ENCODE measurements at regions not wholly inside any gene's neighbourhood (a gene's known extent, or its start where the extent isn't known, plus 50 kb on each side); places are given as distances from the start of the nearest gene placed in this dataset.

DNA sequence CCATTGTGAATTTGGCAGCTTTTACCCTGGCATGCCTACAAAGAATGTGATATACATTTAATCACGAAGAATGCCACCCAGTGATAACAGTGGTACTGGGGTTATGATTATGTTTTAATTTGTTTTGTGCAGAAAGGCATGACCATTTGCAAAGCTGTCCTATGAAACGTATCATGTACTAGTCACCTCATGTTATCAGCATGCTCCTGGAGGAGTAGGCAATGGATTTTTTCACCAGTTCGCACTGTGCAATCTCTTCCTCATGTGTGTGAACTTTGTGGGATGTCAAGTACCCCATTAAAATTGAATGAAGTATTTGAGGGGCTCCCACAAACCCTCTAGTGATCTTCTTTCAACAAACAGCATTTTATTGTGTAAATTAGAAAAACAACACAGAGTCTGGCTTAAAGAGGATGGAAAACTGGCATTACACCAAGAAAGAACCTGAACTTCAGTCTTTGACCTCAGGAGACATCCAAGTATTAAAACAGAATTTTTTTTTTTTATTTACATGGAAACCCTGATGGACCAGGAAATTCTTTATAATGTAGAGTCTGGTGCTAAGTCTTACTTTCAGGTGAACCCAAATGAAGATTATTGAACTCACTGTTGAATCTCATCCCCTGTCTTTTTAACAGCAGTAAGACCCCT lies 200.6 kb upstream of the PGRMC2 start:
- DNase-seq (ENCODE audit: low read depth in 2 of 2) = no peak

DNA sequence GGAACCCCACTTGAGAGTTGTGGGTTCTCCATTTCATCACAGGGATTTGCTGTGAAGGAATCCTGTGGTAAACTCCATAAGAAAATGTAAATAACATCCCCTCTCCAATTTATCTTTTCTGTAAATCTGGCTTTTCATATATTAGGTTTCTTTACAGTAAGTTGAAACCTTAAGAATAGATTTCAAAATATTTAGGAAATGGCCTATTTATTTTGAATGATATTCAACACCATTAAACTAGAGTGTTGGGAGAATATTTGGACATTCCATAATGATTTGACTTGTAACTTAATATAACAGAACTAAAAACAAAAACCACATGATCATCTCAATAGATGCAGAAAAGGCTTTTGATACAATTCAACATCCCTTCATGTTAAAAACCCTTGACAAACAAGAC lies 197.3 kb upstream of the PGRMC2 start:
- DNase-seq (ENCODE audit: low read depth in 2 of 2) = no peak

DNA sequence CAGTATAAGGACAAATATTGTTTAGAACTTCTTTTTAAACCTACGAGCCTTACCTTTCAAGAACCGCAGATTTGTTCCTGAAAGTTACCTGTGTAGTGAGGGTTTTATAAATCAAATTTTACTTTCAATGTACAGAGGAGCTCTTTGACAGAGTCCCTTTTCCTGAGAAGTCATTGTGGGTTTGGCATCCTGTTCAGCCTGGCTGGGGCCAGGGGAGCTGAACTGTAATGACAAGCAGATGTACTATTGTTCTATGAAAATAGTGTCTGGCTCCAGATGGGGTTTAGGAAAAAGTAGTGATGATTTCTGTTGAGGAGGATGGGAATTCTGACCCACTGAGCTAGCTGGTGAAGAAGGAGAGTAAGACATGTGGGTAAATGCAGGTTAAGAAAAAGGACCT lies 196.2 kb upstream of the PGRMC2 start:
- DNase-seq (ENCODE audit: low read depth in 2 of 2) = peak; percentile 69 to 79

DNA sequence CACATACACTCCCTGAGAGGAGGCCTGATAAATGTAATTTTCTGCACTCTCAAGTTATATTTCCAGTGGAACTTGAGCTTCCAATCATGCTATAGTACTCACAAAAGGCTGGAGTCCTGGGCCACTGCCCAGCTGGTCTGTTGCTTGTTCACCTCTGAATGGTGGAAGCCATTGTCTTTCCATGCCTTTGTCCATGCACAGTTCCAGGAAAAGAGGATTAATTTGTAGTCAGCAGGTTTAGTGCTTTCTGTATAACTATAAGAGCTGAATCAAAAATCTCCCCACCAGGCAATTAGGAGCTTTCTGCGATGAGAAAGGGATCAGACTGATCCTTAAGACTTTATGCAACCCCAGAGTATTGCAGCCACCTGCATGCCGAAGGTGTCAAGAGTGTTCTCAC lies 195.4 kb upstream of the PGRMC2 start:
- DNase-seq (ENCODE audit: low read depth in 2 of 2) = peak in 1 of 2 donors; percentile 66

DNA sequence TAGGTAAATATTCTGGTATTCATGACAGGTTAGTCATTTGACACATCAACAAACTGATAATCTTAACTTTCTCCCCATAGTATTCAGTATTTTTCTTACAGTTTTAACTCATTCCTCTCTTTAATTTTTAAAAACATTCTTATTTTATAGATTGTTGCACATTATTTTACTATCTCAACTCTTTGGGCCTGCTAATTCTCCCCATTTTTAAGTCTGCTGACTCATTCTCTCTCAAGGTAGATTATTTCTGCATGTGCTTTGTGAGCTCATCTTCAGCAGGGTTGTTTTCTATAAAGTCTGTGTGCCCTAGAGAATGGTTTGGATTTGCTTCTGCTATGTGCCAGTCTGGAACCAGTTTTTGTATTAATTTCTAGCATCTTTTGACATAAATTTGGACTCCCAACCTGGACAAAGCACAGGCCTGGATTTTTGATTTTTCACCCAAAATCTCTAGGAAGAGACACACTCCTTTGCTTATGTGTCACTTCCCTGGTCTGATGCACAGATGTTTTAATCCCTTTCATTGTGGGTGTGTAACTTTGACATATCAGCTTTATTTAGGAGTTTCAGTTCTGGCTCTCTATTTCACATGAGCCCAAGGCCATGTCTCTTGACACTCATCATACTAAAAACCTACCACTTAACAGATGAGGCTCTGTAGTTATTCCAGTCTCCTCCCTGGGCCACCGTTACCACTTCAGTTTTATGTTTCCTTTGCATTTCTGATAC lies 194.3 kb upstream of the PGRMC2 start:
- no peak for DNase-seq (ENCODE audit: low read depth in 2 of 2)

DNA sequence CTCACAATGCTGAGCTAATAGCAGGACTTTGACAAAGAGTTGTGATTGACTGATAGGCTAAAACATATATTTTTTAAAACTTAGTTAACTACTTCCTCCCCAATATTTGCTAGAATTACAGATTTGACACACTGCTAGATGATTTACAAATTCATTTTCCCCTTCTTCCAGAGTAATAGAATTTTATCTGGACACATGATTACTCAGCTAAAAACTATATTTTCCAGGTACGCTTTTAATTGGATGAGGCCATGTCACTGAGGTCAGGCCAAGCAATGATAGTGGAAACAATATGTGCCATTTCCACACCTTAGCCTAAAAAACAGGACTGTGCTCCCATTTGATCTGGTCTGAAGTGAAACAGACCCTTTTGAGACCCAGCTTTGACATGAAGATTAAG lies 193.3 kb upstream of the PGRMC2 start:
- DNase-seq (ENCODE audit: low read depth in 2 of 2) = no peak

DNA sequence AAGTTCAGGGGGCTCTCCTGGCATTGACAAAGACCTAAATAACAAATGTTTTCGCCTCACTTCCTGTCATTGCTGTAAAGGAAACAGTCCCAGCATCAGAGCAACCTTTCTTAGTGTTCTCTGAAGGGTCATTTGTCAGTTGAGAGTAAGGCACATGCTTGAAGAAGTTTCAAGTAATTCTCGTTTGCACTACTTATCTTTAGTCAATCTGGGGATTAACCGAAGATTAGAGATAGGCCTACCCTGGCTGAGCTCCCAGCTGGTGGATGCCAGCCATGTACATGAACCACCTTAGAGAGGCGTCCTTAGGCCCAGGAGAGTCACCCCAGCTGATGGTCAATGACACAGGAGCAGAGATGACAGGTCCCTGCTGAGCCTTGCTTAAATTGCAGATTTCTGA lies 189.9 kb upstream of the PGRMC2 start:
- DNase-seq (ENCODE audit: low read depth in 2 of 2) = peak in 1 of 2 donors; percentile 31

DNA sequence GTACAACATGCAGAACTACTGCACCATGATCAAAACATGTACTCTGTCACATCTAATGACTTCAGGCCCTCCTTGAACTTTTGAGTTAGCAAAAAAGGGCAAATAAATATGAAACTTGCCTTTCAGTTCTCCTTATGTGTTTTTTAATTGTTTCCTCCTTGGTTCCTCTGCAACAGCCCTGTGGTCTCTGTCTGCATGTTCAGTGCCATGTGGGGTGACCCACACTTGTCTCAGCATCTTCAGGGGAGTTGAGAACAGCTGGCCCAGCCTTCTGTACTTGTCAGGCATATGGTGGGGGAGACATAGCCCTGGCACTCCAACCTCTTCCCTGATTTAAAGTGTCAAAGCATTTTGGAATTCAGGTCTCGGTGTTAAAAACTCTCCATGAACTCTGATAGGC lies 188.0 kb upstream of the PGRMC2 start:
- no peak for DNase-seq (ENCODE audit: low read depth in 2 of 2)

DNA sequence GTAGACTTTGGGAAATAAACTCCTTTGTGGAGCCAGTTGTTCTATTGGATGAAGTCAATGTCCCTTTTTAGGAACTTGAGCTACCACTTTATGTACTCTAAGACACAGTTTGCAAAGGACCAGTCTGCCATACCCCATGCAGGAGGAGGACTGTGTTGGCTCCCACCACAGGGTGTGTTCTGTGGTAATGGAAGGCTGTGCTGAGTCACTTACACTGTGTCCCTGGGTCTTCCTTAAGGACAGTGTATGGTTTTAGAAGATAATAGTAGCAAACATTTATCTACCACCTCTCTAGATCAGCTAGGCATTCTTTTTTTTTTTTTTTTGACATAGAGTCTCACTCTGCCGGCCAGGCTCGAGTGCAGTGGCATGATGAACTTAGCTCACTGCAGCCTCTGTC lies 184.0 kb upstream of the PGRMC2 start:
- no peak for DNase-seq (ENCODE audit: low read depth in 2 of 2)

DNA sequence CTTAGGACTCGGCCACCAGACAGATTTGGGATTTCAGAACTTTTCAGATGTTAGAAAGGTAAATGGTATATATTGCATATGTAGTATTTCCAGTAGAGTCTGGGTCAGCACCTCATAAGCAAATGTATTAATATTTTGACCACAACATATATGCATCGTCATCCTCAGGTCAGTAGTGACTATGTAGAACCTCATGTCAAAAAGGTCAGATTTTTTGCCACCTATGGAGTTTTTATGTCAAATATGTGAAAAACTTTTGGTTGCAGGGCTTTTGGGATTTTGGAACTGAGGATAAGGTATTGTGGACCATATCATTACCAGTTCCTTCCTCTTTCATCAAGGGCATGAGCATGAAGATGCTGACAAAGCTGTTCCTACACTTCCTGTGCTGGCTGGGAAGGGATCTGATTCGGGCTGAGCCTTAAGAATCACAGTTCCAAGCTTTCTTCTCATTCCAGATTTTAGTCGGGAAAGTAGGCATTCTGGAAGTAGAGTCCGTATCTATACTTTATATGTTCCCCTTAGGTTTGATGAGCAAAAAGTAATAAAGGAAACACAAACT lies 183.0 kb upstream of the PGRMC2 start:
- DNase-seq (ENCODE audit: low read depth in 2 of 2) = no peak

DNA sequence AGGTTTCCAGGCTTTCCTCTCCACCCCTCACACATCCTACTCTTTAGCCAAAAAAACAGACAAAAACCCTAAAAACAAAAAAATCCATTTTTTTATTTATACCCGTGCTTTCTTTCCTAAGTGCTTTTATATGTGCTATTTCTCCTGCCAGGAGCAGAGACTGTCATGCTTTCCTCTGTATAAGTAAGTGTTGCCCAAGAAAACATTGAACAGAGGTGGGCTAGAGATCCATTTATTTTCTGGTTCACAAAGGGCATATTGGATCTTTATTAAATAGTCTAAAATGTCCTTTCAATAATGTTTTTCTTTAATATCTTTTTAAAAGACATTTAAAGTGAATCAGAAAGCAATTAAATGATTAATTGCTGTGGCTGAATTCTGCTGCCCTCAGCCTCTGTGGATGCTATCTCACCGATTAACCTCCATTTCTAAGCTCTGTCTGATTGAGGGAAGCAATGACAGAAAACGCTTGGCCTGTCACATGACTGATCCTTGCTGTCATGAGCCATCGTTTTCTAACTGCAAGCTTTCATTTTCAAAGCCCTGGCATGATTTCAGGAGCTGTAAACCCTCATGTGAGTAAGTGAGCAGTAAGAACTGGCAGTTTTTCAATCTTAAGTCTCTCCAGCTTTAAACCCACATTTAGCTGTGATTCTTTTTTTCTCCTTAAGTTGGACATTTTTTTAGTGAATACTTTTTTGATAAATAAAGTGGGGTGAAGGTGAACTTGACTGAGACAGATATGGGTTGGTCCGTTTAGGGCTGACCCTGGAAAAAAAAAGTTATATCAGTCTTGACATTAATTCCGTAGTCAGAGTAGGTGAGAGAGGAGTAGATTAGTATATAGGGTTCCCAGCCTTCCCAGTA lies 180.7 kb upstream of the PGRMC2 start:
- DNase-seq (ENCODE audit: low read depth in 2 of 2) = peak; percentile 87 to 95

DNA sequence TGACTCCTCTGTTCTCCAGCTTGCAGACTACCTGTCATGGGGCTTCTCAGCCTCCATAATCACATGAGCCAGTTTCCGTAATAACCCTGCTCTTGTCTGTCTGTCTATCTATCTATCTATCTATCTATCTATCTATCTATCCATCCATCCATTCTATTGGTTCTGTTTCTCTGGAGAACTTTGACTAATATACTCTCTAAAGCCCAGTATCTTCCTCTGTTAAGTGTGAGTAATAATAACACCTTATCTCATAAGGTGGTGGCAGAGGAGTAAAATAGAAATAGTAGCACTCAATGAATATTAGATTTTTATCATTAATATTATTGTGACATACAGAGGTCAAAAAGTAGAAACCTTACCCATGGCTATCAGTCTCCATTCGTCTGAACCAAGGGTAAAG lies 177.9 kb upstream of the PGRMC2 start:
- DNase-seq (ENCODE audit: low read depth in 2 of 2) = no peak

DNA sequence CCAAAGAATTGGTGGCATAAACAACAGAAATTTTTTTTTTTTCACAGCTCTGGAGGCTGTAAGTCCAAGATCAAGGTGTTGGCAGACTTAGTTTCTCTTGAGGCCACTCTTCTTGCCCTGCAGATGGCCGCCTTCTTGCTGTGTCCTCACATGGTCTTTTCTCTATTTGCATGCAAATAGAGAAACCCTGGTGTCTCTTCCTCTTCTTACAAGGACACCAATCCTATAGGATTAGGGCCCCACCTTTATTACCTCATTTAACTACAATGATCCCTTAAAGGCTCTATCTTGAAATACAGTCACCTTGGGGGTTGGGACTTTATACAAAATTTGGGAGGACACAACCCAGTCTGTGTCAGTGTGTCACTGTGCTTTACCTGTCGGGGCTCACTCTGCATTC lies 175.4 kb upstream of the PGRMC2 start:
- DNase-seq (ENCODE audit: low read depth in 2 of 2) = no peak

DNA sequence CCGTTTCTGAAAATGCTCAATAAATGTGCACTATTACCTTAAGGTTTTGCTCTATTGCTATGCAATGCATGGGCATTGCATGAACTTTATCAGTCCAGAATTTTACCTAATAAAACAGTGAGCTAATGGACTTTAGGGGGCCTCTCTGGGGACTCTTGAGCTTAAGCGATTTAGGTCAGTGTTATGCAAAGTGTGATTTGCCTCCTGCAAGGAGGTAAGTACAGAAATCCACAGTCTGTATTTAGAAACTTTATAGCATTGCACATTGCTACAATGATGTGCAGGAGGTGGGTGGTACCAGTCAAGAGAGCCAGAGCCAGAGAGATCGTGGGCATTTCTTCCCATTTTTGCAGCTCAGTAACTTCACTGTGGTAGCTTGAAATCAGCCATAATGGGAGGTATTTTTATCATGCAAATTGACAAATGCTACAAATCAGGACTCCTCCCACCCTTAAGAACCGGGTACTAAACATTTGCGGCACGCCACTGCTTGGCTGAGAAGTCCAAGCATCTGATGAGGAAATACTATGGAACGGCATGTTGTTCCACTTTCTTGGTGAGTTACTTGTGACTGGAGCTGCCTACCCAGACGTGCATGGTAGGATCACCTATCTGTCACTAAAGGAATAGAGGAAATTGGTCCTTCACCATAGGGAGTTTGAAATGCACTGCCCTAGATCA lies 174.6 kb upstream of the PGRMC2 start:
- no peak for DNase-seq (ENCODE audit: low read depth in 2 of 2)

DNA sequence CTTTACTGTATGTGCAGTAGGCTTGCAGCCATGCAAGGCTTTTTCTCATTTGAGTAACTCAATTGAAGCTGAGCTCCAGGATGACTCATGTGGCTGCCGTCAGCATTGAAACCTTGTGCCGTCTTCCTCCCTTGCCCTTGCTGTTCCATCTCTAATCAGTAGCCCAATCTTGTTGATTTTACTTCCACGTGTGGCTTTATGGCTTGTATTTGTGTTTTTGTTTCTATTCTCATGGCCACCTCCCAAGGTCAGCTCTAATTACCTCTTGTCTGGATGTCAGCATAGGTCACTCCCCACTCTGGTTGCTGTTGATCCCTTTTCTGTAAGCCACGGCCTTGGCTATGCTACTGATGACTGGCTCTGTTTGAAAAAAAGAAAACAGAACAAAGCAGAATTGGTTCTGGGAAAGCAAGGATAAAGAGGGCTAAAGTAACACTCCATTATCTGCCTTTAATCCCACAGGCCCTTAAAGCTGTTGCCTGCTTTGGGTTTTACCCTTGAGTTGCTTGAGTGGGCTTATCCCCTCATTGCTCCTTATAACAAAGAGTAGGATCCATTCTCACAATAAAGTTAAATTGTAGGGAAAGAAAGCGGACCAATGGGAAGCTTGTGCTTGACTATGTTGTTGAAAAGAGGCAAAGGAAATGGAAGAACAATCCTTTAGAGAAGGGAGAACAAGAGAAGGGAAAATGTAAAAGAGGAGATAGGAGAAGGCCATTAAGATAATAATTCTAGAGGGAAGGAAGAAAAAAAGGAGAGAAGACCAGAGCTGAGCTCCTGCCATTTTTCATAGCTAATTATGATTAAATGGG lies 173.9 kb upstream of the PGRMC2 start:
- peak; percentile 83 to 88 for DNase-seq (ENCODE audit: low read depth in 2 of 2)

DNA sequence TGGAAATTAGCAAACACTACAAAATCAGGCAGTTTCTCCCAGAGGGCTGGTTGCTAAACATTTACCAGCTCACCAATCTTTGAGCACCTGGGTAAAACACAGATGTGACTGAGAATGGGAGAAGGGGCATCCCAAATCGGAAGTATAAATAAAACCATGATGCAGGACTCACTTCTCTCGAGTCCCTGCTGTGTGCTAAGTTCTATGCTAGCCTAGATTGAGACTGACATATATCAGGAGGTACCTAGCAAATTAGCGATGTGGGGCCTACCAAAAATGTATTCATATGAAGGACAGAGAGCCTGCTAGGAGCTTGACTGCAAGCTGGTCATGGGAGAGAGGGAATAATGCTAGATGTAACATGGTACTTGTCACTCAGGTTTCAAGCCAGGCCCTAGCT lies 171.9 kb upstream of the PGRMC2 start:
- no peak for DNase-seq (ENCODE audit: low read depth in 2 of 2)

DNA sequence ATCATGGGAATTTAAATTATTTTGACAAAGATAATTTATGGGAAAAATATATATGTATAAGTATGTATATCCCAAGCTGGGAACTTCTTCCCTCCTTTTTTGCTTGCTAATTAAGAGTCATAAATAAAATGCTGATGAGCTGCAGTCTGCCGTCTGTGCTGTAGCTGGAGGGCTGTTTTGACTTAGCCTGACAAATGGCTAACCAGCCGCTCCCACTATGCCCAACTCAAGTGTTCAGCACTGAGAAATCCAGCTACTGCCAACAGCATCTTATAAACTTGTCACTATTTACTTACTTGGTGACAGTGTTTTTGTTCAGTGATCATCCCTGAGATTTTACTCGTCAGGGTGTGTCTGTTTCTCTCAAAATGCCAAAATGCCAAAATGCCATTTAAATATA lies 171.2 kb upstream of the PGRMC2 start:
- no peak for DNase-seq (ENCODE audit: low read depth in 2 of 2)

DNA sequence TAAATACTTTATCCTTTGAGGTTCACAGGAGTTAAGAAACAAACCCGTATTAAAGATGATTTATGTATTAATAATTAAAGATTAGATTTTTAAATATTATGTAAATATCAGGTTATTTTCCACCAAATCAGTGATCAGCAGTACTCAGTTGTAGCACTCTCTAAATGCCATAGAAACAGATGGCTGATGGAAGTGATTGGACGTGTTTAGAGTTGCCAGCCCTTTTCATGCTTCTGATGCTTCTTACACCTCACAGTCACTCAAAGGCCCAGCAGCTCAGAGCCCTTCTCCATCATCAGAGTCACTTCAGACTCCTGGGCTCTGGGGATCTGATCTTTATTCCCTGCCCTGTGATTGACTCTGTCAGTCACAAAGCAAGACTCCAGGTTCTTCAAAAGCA lies 170.1 kb upstream of the PGRMC2 start:
- DNase-seq (ENCODE audit: low read depth in 2 of 2) = no peak

DNA sequence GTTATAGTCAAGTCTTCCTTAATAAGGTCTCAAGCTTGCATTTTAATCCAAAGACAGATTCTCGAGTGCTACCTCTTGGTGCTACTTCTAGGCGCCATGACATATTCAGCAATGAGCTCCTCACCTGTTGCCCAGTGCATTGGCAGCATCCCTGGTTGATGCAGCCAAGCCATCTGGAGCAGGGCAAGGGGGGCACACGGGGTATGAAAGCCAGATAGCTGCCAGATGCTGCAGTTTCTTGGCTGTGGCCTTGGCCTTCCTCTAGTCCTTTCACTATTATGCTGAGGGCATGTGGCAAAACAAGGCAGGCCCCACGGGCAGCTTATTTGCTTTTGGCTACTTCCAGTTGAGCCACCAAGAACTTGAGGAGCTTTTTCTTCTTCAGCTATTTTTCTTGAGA lies 168.6 kb upstream of the PGRMC2 start:
- DNase-seq (ENCODE audit: low read depth in 2 of 2) = no peak

DNA sequence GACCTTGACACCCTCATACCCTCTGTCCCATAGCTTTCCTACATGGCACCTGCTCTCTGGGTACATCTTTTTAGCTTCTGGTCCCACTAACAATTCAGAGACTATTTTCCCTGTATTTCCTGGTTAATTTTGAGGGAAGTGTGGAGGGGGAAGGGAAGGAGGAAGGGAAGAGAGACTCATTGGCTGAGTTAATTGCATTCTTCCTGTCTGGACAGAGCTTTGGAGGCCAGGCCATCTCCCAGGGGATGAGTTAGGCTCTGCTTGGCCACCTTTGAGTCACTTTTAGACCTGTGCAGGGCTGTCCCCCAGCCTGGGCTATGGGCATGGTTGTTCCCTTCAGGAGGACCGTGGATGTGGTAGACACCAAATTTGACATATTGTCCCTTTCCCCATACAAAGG lies 167.9 kb upstream of the PGRMC2 start:
- DNase-seq (ENCODE audit: low read depth in 2 of 2) = peak in 1 of 2 donors; percentile 10

DNA sequence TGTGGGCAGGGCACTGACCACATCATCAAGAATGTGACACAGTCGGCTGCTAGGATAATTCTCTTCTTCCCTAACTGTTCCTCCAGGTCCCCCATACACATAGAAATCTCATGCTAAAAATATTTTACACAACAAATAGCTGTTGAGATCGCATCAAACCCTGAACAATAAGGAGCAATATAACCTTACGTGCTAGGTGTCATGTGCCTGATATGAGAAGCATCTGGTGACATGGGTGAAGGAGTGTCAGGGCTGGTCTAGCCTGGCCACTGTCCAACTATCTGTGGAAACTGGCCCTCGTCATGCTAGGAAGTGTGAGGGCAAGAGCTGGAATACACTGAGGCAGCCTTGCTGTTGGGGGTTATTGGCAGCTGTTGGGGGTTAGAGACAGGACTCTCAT lies 167.3 kb upstream of the PGRMC2 start:
- DNase-seq (ENCODE audit: low read depth in 2 of 2) = peak in 1 of 2 donors; percentile 65
